ENCODE measurements at regions not wholly inside any gene's neighbourhood (a gene's known extent, or its start where the extent isn't known, plus 50 kb on each side); places are given as distances from the start of the nearest gene placed in this dataset.
"Not testable (repeated sequence)": the region's sequence is repeated elsewhere in the genome, so short reads cannot be mapped to it uniquely, and the experiment has no call there.

DNA sequence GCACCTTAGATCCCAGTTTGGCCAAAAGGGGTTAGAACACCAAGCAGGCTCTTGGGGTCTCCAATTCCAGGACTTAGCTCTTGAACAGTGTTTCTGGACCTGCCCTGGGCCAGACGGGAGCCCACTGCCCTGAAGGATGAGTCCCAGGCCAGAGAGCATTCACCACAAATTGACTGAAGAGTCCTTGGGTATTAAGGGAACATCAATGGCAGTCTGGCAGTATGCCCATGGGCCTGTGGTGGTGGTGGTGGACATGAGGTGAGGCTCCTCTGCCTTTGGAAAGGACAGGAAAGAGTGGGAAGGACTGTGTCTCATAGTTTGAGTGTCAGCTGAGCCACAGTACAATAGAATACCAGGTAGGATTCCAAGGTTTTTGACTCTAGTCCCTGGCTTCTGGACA lies 960.0 kb downstream of the DIPK2A start:
- Mint-ChIP-seq H3K27me3 (ENCODE audit: low read depth) (no peaks in the 10 kb centered on the region), H3K4me3 (no peak overlapping the region), H3K9me3 (peaks cover 9% of the 10 kb centered on the region), H3K36me3 (ENCODE audit: low read depth) (no peaks in the 10 kb centered on the region), H3K4me1 (ENCODE audit: low read depth) (no peaks in the 10 kb centered on the region), H3K27ac (no peak overlapping the region)

DNA sequence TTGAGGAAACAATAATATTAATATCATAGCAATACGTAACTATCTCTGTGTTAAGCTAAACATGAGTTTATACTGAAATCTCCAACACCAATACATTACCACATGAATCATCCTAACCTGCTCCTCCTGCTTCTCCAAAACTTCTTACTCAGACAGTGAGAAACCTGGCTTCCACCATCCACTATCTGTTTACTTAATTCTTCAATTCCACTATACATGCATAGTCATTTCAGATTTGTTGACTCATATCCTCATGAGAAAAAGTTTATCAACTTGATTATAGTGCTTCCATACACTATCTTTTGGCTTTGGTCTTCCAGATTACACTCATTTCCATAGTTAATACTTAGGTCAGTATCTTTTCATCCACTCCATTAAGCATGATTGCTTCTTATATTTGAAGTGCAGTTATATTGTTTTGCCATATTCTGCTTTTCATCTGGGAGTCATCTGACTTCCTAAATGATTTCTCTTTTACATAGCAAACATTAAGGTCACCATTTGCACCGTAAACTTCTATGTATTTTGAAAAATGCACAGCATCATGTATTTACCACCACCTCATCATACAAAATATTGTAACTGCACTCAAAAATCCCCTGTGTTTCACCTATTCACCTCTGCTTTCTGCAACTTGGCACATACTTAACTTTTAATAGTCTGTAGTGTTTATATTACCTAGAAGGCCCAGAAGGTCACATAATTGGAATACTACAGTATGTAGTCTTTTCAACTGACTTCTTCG lies 970.6 kb downstream of the DIPK2A start:
- Mint-ChIP-seq H3K9me3 (no peaks in the 10 kb centered on the region), H3K27me3 (ENCODE audit: low read depth) (no peaks in the 10 kb centered on the region), H3K4me3 (no peak overlapping the region), H3K36me3 (ENCODE audit: low read depth) (no peaks in the 10 kb centered on the region), H3K4me1 (ENCODE audit: low read depth) (no peaks in the 10 kb centered on the region), H3K27ac (no peak overlapping the region)

DNA sequence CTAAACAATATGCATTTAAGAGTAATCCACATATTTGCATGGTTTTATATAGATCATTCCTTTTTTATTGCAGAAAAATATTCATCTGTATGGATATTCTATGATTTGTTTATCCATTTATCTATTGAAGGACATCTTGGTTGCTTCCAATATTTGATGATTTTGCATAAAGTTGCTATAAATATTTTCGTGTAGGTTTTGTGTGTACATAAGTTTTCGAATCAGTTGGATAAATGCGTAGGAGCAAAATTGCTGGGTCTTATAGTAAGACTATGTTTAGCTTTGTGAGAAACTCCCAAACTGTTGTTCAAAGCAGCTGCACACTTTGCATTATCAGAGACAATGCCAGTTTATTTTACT lies 971.2 kb downstream of the DIPK2A start:
- H3K36me3 Mint-ChIP-seq (ENCODE audit: low read depth) = no peaks in the 10 kb centered on the region
- no peak overlapping the region for H3K27ac Mint-ChIP-seq
- H3K4me3 Mint-ChIP-seq = no peak overlapping the region
- no peaks in the 10 kb centered on the region for H3K9me3 Mint-ChIP-seq
- H3K4me1 Mint-ChIP-seq (ENCODE audit: low read depth) = no peaks in the 10 kb centered on the region
- H3K27me3 Mint-ChIP-seq (ENCODE audit: low read depth) = no peaks in the 10 kb centered on the region

DNA sequence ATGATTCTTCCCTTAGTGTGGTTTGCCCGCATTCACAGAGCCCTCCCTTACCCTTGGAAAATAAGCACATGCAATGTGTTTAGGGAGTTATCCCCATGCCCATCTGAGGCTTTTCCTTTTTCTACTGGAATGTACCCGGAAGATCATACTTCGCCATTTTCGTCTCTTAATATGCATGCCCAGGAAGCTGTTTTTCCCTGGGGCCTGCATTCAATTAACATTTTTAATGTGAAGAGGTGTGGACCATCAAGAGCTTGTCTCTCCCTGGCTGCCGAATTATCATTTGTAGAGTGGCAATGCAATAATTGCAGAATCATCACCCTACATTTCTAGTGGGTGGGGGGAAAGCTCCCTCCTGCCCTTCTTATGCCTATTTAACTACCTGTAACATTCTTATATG lies 976.3 kb downstream of the DIPK2A start:
- H3K27ac Mint-ChIP-seq = no peak overlapping the region
- H3K36me3 Mint-ChIP-seq (ENCODE audit: low read depth) = no peaks in the 10 kb centered on the region
- H3K4me3 Mint-ChIP-seq = no peak overlapping the region
- H3K9me3 Mint-ChIP-seq = no peaks in the 10 kb centered on the region
- no peaks in the 10 kb centered on the region for H3K4me1 Mint-ChIP-seq (ENCODE audit: low read depth)
- H3K27me3 Mint-ChIP-seq (ENCODE audit: low read depth) = no peaks in the 10 kb centered on the region

DNA sequence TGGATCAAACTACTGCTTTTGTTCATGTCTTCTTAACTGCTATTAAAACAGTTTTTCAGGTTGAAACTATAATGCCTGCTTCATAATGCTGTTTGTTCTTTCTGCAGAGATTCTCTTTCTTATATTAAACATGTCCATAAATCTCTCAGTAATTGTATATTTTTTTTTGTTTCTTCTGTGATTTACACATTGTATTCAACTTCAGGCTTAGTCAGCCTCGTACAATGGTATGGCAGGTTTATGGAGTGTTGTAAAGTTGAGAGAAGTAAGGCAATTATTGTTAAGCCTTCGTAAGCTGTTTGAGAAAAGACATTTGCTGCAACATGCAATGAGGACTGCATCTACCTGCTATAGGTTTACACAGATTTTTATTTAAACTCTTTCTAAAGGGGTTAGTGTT lies 977.1 kb downstream of the DIPK2A start:
- no peaks in the 10 kb centered on the region for H3K4me1 Mint-ChIP-seq (ENCODE audit: low read depth)
- no peaks in the 10 kb centered on the region for H3K36me3 Mint-ChIP-seq (ENCODE audit: low read depth)
- H3K4me3 Mint-ChIP-seq = no peak overlapping the region
- H3K9me3 Mint-ChIP-seq = no peaks in the 10 kb centered on the region
- H3K27ac Mint-ChIP-seq = no peak overlapping the region
- no peaks in the 10 kb centered on the region for H3K27me3 Mint-ChIP-seq (ENCODE audit: low read depth)

DNA sequence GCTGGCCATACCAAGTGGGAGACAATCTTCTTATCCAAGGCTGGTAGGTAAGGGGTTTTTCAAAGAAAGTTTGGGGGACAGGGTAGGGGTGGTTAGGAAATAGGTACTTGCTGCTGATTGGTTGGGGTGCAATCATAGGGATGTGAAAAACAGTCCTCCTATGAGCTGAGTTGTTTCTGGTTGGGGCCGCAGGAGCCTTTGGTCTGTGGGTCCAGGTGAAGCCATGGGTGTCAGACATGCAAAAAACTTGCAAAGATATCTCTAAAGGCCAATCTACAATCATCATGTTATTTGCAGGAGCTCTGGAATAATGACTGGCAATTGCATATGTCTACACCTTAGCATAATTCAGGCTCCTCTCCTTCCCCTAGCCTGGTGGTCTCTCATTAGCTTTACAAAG lies 982.3 kb downstream of the DIPK2A start:
- H3K9me3 Mint-ChIP-seq = no peaks in the 10 kb centered on the region
- no peaks in the 10 kb centered on the region for H3K36me3 Mint-ChIP-seq (ENCODE audit: low read depth)
- no peak overlapping the region for H3K4me3 Mint-ChIP-seq
- H3K27me3 Mint-ChIP-seq (ENCODE audit: low read depth) = no peaks in the 10 kb centered on the region
- no peaks in the 10 kb centered on the region for H3K4me1 Mint-ChIP-seq (ENCODE audit: low read depth)
- no peak overlapping the region for H3K27ac Mint-ChIP-seq

DNA sequence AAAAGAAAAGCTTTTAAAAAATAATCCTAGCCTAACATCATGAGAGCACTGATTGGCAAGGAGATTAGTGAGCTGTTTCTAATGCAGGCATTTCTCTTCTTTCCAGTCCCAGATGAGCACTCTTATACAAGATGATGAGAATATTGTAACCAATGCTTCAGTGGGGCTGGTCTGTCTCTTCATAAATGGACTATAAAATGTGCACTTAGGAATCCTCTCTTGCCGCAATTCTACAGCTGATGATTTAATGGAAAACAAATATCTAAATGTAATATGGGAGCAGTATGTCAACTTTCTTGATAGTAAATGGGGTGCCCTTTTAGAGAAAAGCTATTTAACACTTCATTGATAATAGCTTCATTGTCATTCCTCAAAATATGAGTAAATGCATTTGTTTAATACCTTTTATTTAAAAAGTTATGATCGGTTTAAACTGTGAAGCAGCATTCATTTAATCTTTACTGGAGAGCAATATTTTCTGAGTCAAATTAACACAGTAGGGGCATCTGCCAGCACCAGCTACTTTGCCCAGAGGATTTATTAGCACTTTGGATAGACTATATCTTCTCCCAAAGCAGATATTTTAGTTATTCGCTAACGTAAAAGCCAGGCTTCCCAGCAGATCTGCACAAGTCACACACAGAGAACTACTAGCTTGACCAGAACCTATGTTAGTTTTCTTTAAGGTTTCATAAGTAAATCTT lies 985.9 kb downstream of the DIPK2A start:
- Mint-ChIP-seq H3K27ac (no peak overlapping the region), H3K27me3 (ENCODE audit: low read depth) (no peaks in the 10 kb centered on the region), H3K4me3 (no peak overlapping the region), H3K36me3 (ENCODE audit: low read depth) (no peaks in the 10 kb centered on the region), H3K9me3 (no peaks in the 10 kb centered on the region), H3K4me1 (ENCODE audit: low read depth) (no peaks in the 10 kb centered on the region)

DNA sequence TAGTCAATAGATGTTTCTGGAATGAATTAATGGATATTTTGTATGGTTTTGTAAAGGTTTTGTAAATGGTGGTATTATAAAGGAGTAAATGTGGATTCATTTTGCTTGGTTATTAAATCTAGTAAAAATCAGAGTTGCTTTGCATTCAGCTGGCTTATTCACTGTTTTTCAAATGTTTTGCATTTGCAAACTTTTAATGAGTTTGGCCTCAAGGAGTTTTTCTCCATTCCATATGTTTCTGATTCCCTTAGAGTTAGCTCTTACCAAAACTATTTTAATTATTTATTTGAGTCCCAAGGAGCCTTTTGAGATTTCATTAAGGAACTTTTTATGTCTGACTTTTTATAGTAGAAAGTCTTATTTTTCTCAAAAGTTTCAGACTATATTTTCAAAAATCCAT lies 992.2 kb downstream of the DIPK2A start:
- Mint-ChIP-seq H3K27me3 (ENCODE audit: low read depth) (no peaks in the 10 kb centered on the region), H3K9me3 (no peaks in the 10 kb centered on the region), H3K4me1 (ENCODE audit: low read depth) (no peaks in the 10 kb centered on the region), H3K27ac (no peak overlapping the region), H3K4me3 (no peak overlapping the region), H3K36me3 (ENCODE audit: low read depth) (no peaks in the 10 kb centered on the region)

DNA sequence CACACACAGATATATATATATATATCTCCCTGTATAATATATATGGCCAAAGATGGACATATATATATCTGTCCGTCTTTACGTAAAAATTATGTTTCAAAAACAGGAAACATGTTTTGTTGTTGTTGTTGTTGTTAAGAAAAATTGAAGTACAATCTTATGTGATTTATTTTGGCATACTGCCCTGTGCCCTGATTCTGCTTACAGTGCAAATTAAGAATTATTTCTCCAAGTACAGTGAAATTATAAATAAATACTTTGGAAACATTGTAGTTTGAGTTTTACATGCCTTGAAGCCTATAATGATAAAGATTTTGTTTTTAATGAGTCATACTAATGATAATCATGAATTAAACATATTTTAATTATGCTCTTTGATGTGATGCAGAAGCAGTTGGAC lies 994.9 kb downstream of the DIPK2A start:
- Mint-ChIP-seq H3K4me1 (ENCODE audit: low read depth) (no peaks in the 10 kb centered on the region), H3K9me3 (no peaks in the 10 kb centered on the region)

DNA sequence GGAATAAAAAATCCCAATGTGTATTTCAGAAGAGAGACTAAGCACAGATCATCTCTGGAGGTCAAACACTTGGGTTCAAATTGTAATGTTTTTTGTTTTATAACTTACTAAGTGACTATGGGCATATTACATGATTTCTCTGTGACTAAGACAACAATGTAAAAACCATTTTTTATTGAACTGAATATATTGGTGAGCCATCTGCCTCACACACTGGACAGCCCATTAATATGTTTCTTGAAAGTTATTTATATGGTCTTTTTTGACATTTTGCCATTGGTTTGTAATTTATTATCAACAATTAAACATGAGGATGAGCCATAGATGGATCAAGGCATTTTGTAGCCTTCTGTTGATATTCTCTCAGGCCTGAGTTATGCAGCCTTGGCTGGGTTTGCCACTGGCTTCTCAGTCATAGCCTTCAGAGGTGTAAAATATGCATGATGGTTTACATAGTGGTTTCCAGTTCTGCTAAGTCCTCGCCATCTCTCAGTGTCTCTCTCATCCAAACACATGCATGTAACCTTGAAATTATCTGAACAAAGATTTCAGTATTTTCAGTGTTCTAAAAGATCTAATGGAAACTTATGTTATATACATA lies 997.2 kb downstream of the DIPK2A start:
- H3K4me3 Mint-ChIP-seq = no peak overlapping the region
- H3K27ac Mint-ChIP-seq = no peak overlapping the region
- no peaks in the 10 kb centered on the region for H3K9me3 Mint-ChIP-seq
- H3K27me3 Mint-ChIP-seq (ENCODE audit: low read depth) = no peaks in the 10 kb centered on the region
- H3K4me1 Mint-ChIP-seq (ENCODE audit: low read depth) = no peaks in the 10 kb centered on the region
- H3K36me3 Mint-ChIP-seq (ENCODE audit: low read depth) = no peaks in the 10 kb centered on the region

More for the DNA sequence above, 994.9 kb downstream of the DIPK2A start:
- no peaks in the 10 kb centered on the region for H3K27me3 Mint-ChIP-seq (ENCODE audit: low read depth)
- no peak overlapping the region for H3K27ac Mint-ChIP-seq
- no peak overlapping the region for H3K4me3 Mint-ChIP-seq
- no peaks in the 10 kb centered on the region for H3K36me3 Mint-ChIP-seq (ENCODE audit: low read depth)

DNA sequence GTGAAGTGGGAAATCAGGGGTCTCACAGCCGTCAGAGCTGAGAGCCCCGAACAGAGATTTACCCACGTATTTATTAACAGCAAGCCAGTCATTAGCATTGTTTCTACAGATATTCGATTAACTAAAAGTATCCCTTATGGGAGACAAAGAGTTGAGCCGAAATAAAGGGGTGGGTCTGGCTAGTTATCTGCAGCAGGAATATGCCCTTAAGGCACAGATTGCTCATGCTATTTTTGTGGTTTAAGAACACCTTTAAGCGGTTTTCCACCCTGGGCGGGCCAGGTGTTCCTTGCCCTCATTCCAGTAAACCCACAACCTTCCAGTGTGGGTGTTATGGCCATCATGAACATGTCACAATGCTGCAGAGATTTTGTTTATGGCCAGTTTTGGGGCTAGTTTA lies 1012.9 kb downstream of the DIPK2A start:
- H3K27me3 Mint-ChIP-seq (ENCODE audit: low read depth); H3K4me3 Mint-ChIP-seq; H3K4me1 Mint-ChIP-seq (ENCODE audit: low read depth); H3K9me3 Mint-ChIP-seq; H3K36me3 Mint-ChIP-seq (ENCODE audit: low read depth); H3K27ac Mint-ChIP-seq: not testable (repeated sequence)

DNA sequence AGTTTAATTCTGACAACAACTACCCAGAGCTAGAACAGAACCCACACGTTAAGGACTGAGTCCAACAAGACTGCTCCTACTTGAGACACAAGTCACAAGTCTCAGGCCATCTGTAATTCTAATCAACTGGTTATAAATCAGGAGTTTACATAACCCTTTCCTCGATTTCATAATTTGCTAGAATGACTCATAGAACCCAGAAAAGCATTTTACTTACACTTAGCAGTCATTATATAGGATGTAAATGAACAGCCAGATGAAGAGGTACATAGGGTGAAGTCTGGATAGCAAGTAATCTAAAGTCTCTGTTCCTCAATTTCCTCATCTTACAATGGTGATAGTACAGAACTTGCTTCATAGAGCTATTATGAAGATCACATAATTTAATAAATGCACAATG lies 1018.2 kb downstream of the DIPK2A start:
- Mint-ChIP-seq H3K4me3 (no peak overlapping the region), H3K27me3 (ENCODE audit: low read depth) (no peaks in the 10 kb centered on the region), H3K4me1 (ENCODE audit: low read depth) (no peaks in the 10 kb centered on the region), H3K27ac (no peak overlapping the region), H3K36me3 (ENCODE audit: low read depth) (no peaks in the 10 kb centered on the region), H3K9me3 (peaks cover 3% of the 10 kb centered on the region)

DNA sequence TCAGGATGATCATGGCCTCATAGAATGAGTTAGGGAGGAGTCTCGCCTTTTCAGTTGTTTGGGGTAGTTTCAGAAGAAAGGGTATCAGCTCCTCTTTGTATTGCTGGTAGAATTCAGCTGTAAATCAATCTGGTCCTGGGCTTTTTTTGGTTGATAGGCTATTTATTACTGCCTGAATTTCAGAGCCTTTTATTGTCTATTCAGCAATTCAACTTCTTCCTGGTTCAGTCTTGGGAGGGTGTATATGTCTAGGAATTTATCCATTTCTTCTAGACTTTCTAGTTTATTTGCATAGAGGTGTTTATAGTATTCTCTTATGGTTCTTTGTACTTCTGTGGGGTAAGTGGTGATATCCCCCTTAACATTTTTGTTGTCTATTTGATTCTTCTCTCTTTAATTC lies 1024.2 kb downstream of the DIPK2A start:
- Mint-ChIP-seq H3K27ac (no peak overlapping the region), H3K36me3 (ENCODE audit: low read depth) (no peaks in the 10 kb centered on the region), H3K9me3 (peaks cover 12% of the 10 kb centered on the region), H3K4me3 (no peak overlapping the region), H3K27me3 (ENCODE audit: low read depth) (no peaks in the 10 kb centered on the region), H3K4me1 (ENCODE audit: low read depth) (no peaks in the 10 kb centered on the region)

DNA sequence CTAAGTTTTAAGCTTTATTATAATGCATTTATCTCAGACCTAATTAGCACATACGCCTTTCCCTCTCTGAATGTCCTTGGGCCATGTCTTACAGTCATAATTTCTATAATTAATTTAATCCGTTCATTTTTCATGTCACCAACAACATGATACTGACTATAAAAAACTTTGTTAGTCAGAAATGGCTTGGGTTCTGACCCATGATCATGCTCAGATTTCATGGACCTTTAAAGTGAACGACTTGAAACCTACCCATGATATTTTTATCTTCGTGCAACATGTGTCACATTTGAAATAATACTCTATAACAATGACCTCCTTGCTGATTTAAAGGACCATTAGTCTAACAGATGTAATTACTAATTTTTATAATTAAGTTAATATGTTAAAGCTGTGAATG lies 1033.8 kb downstream of the DIPK2A start:
- Mint-ChIP-seq H3K27ac (no peak overlapping the region), H3K4me3 (no peak overlapping the region), H3K9me3 (no peaks in the 10 kb centered on the region), H3K36me3 (ENCODE audit: low read depth) (no peaks in the 10 kb centered on the region), H3K4me1 (ENCODE audit: low read depth) (no peaks in the 10 kb centered on the region), H3K27me3 (ENCODE audit: low read depth) (no peaks in the 10 kb centered on the region)

DNA sequence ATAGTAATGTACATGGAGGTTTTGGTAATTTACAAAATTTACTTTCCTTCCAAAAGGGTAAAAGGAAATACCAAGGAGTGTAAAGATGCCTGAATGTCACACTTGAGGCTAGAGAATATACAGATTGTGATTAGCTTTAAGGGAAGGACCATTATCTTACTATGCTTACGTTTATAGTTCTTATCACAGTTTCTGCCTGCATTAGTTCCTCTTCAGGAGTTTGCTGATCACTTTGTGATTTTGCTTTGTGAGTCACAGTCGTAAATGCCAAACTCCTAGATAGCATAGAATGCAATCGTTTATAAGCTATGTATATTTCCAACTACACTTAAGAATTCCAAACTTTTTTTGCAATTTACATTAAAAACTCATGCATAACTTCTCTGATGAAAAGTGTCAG lies 1034.6 kb downstream of the DIPK2A start:
- H3K4me1 Mint-ChIP-seq (ENCODE audit: low read depth) = no peaks in the 10 kb centered on the region
- H3K9me3 Mint-ChIP-seq = no peaks in the 10 kb centered on the region
- H3K27me3 Mint-ChIP-seq (ENCODE audit: low read depth) = no peaks in the 10 kb centered on the region
- H3K27ac Mint-ChIP-seq = no peak overlapping the region
- no peak overlapping the region for H3K4me3 Mint-ChIP-seq
- no peaks in the 10 kb centered on the region for H3K36me3 Mint-ChIP-seq (ENCODE audit: low read depth)
